H9 (cell line): ENCODE measurements at regions not wholly inside any gene's neighbourhood (a gene's known extent, or its start where the extent isn't known, plus 50 kb on each side); places are given as distances from the start of the nearest gene placed in this dataset.

Source experiments
- DNase-seq: peaks from one replicate; pipeline ENCODE4 v3.0.0-alpha.2; 2017
- H2AFZ ChIP-seq: one replicate; pipeline ENCODE4 v1.6.1; 2013; ENCODE audit warnings: mild to moderate bottlenecking, low read length, control low read depth, moderate library complexity
- H2AK5ac ChIP-seq: 2 replicates; pipeline ENCODE4 v1.6.1; 2013; ENCODE audit warnings: low read length, control low read depth, mixed read lengths; ENCODE audit not compliant: insufficient read length
- H2BK120ac ChIP-seq: one replicate; pipeline ENCODE4 v1.6.1; 2013; ENCODE audit warnings: low read depth, mild to moderate bottlenecking, low read length, control low read depth, inconsistent platforms; ENCODE audit not compliant: poor library complexity, severe bottlenecking
- H2BK12ac ChIP-seq: 2 replicates; pipeline ENCODE4 v1.6.1; 2013; ENCODE audit warnings: low read length, control low read depth, mixed read lengths, low read depth; ENCODE audit not compliant: insufficient read length
- H2BK15ac ChIP-seq: 2 replicates; pipeline ENCODE4 v1.6.1; 2013; ENCODE audit warnings: low read depth, low read length, control low read depth
- H2BK20ac ChIP-seq: one replicate; pipeline ENCODE4 v1.6.1; 2013; ENCODE audit warnings: low read depth, mild to moderate bottlenecking, low read length, control low read depth, inconsistent platforms; ENCODE audit not compliant: poor library complexity, severe bottlenecking
- H2BK5ac ChIP-seq: 2 replicates; pipeline ENCODE4 v1.6.1; 2013; ENCODE audit warnings: low read length, control low read depth, mixed read lengths; ENCODE audit not compliant: insufficient read length
- H3K14ac ChIP-seq: 2 replicates; pipeline ENCODE4 v1.6.1; 2013; ENCODE audit warnings: low read length, control low read depth; ENCODE audit not compliant: insufficient read depth
- H3K18ac ChIP-seq: 2 replicates; pipeline ENCODE4 v1.6.1; 2013; ENCODE audit warnings: low read depth, mild to moderate bottlenecking, mixed read lengths, low read length, control low read depth; ENCODE audit not compliant: insufficient read length
- H3K23ac ChIP-seq: 2 replicates; pipeline ENCODE4 v1.6.1; 2013; ENCODE audit warnings: low read length, control low read depth, mixed read lengths, low read depth; ENCODE audit not compliant: insufficient read length
- H3K23me2 ChIP-seq: 2 replicates; pipeline ENCODE4 v1.6.1; 2013; ENCODE audit warnings: low read depth, mild to moderate bottlenecking, mixed read lengths, low read length, control low read depth; ENCODE audit not compliant: insufficient read length, poor library complexity, severe bottlenecking
- H3K27ac ChIP-seq: 2 replicates; pipeline ENCODE4 v1.5.1; 2013; ENCODE audit warnings: low read length, control low read depth, mixed read lengths, low read depth; ENCODE audit not compliant: insufficient read length
- H3K27me3 ChIP-seq: 2 replicates; pipeline ENCODE4 v1.6.1; 2013; ENCODE audit warnings: low read length, control low read depth, inconsistent platforms; ENCODE audit not compliant: insufficient read depth
- H3K4ac ChIP-seq: 2 replicates; pipeline ENCODE4 v1.6.1; 2013; ENCODE audit warnings: low read depth, mild to moderate bottlenecking, control low read depth, inconsistent platforms, low read length, moderate library complexity
- H3K4me1 ChIP-seq: 2 replicates; pipeline ENCODE4 v1.6.1; 2013; ENCODE audit warnings: low read length, control low read depth, inconsistent platforms; ENCODE audit not compliant: insufficient read depth
- H3K4me2 ChIP-seq: 2 replicates; pipeline ENCODE4 v1.6.1; 2013; ENCODE audit warnings: low read length, control low read depth, mixed read lengths; ENCODE audit not compliant: insufficient read length, insufficient read depth
- H3K56ac ChIP-seq: 2 replicates; pipeline ENCODE4 v1.6.1; 2013; ENCODE audit warnings: low read depth, mild to moderate bottlenecking, mixed read lengths, low read length, control low read depth; ENCODE audit not compliant: insufficient read length
- H3K79me1 ChIP-seq: 2 replicates; pipeline ENCODE4 v1.6.1; 2013; ENCODE audit warnings: low read depth, mild to moderate bottlenecking, moderate library complexity, low read length, control low read depth, inconsistent platforms; ENCODE audit not compliant: insufficient read depth, poor library complexity, severe bottlenecking
- H3K79me2 ChIP-seq: 2 replicates; pipeline ENCODE4 v1.6.1; 2013; ENCODE audit warnings: low read length, control low read depth, inconsistent platforms; ENCODE audit not compliant: insufficient read depth
- H3K9ac ChIP-seq: 2 replicates; pipeline ENCODE4 v1.6.1; 2013; ENCODE audit warnings: low read length, control low read depth, mixed read lengths; ENCODE audit not compliant: insufficient read length; ENCODE audit errors: extremely low read depth
- H3K9me3 ChIP-seq: one replicate; pipeline ENCODE4 v1.6.1; 2013; ENCODE audit warnings: low read depth, low read length, inconsistent platforms; ENCODE audit not compliant: control insufficient read depth
- H3T11ph ChIP-seq: one replicate; pipeline ENCODE4 v1.6.1; 2013; ENCODE audit warnings: mild to moderate bottlenecking, low read length, control low read depth, inconsistent platforms
- H4K20me1 ChIP-seq: one replicate; pipeline ENCODE4 v1.6.1; 2013; ENCODE audit not compliant: control insufficient read depth, insufficient read length, insufficient read depth
- H4K5ac ChIP-seq: 2 replicates; pipeline ENCODE4 v1.6.1; 2013; ENCODE audit warnings: low read depth, mild to moderate bottlenecking, mixed read lengths, low read length, control low read depth; ENCODE audit not compliant: insufficient read length
- H4K8ac ChIP-seq: replicated peaks from 2 replicates; pipeline ENCODE4 v1.6.1; 2013; ENCODE audit warnings: low read length, control low read depth, mixed read lengths, low read depth; ENCODE audit not compliant: insufficient read length
- H4K91ac ChIP-seq: 2 replicates; pipeline ENCODE4 v1.6.1; 2013; ENCODE audit warnings: low read depth, mild to moderate bottlenecking, moderate library complexity, mixed read lengths, low read length, control low read depth; ENCODE audit not compliant: insufficient read length
- H3K27ac Mint-ChIP-seq, 3 experiments: 2 replicates in 2 of 3; 3 replicates in 1 of 3; pipeline ENCODE4 v1.8.0; 2020 to 2021; ENCODE audit warnings: mixed read lengths in 3 of 3, mild to moderate bottlenecking in 1 of 3, moderate library complexity in 1 of 3
- H3K27me3 Mint-ChIP-seq: 2 replicates; pipeline ENCODE4 v1.8.0; 2021; ENCODE audit warnings: low read depth, mild to moderate bottlenecking, moderate library complexity, mixed read lengths
- H3K36me3 Mint-ChIP-seq, 3 experiments: 2 replicates in 2 of 3; 3 replicates in 1 of 3; pipeline ENCODE4 v1.8.0; 2020 to 2021; ENCODE audit warnings: low read depth in 3 of 3, mixed read lengths in 3 of 3; ENCODE audit not compliant: insufficient read depth in 1 of 3
- H3K4me1 Mint-ChIP-seq, 2 experiments: 2 replicates each; pipeline ENCODE4 v1.8.0; 2020; ENCODE audit warnings: mixed read lengths in 2 of 2
- H3K4me3 Mint-ChIP-seq, 2 experiments: 2 replicates in 1 of 2; 3 replicates in 1 of 2; pipeline ENCODE4 v1.8.0; 2020 to 2021; ENCODE audit warnings: mild to moderate bottlenecking in 2 of 2, mixed read lengths in 2 of 2, moderate library complexity in 1 of 2
- H3K9me3 Mint-ChIP-seq, 2 experiments: 2 replicates in 1 of 2; 3 replicates in 1 of 2; pipeline ENCODE4 v1.8.0; 2020; ENCODE audit warnings: mild to moderate bottlenecking in 2 of 2, mixed read lengths in 2 of 2, moderate library complexity in 1 of 2
- WGBS: extraction: QIAGEN DNeasy Blood & Tissue Kit; methylation state at CpG from one replicate; pipeline ENCODE4 v1.1.7; 2013; ENCODE audit warnings: missing lambda C conversion rate, low lambda C conversion rate, mixed read lengths; ENCODE audit not compliant: insufficient read length; ENCODE audit errors: extremely low coverage; 5-methylcytosine and 5-hydroxymethylcytosine counted together
- TF ChIP-seq, protein P1 (sequence below): fragments of 200-600 bp; sonication (generic); conservative IDR thresholded peaks from 3 replicates; pipeline ENCODE4 v1.8.0; 2021; ENCODE audit warnings: antibody characterized with exemption, mild to moderate bottlenecking

DNA sequence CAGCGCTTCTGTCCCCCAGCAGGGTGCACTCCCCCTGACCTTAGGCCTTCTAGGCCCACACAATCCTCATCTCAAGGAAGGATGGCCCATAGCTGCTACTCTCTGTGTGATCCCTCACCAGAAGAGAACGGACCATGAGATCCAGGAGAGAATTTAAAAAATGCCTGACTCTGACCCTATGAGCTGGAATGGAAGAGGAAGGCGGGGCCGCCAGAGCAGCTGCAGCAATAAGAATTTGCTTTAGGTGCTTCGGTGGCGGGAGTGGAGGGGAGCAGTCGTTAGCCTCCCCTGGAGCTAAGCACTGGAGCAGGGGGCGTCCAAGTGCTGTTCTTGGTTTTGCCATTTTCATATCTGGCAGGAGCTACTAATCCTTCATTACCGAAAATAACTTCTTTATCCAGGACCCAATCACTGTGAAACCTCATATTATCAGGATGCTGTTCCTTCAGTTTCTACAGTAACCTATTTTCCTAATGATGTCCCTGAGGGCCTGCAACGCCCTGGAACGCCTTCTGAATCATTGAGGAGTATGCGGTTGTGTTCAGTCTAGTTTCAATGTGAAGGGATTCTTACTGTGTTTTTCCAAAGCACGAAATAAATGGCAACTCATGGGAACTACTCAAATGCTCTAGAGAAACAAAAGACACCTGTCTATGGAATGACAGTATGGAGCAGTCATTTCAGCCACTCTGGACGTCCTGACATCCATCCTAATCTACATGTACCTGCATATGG lies 105.1 kb upstream of the SIX2 start:
- no peak overlapping the region; a peak in 1 of 7 replicates for H3K27ac Mint-ChIP-seq
- DNase-seq: no peak
- no peaks in the 10 kb centered on the region for H3K27me3 Mint-ChIP-seq
- Histone ChIP-seq H2BK12ac (no peak overlapping the region), H2AFZ (no peak overlapping the region), H3K27me3 (no peaks in the 10 kb centered on the region), H4K20me1 (no peaks in the 10 kb centered on the region), H3K56ac (no peak overlapping the region), H3K23me2 (no peaks in the 10 kb centered on the region), H3K79me2 (no peaks in the 10 kb centered on the region), H4K91ac (no peak overlapping the region), H3K14ac (no peak overlapping the region), H2BK20ac (no peak overlapping the region), H3K18ac (no peak overlapping the region), H3K9ac (no peak overlapping the region), H2AK5ac (no peak overlapping the region), H3K9me3 (no peaks in the 10 kb centered on the region), H3K23ac (no peak overlapping the region), H3K4ac (no peak overlapping the region), H3K4me1 (no peaks in the 10 kb centered on the region), H3K79me1 (no peaks in the 10 kb centered on the region), H2BK120ac (no peak overlapping the region), H4K8ac (no peak overlapping the region), H3T11ph (no peak overlapping the region), H4K5ac (no peak overlapping the region), H3K27ac (no peak overlapping the region), H2BK15ac (no peak overlapping the region), H2BK5ac (no peak overlapping the region), H3K4me2 (no peak overlapping the region)
- peaks cover 7 to 9% of the 10 kb centered on the region in 2 experiments for H3K4me1 Mint-ChIP-seq
- WGBS: no CpG with 5 or more reads among the region's 14 CpGs
- H3K36me3 Mint-ChIP-seq: no peaks in the 10 kb centered on the region; a peak in 1 of 7 replicates
- no peak overlapping the region for H3K4me3 Mint-ChIP-seq
- no peaks in the 10 kb centered on the region for H3K9me3 Mint-ChIP-seq
- TF ChIP-seq, protein P1, sequence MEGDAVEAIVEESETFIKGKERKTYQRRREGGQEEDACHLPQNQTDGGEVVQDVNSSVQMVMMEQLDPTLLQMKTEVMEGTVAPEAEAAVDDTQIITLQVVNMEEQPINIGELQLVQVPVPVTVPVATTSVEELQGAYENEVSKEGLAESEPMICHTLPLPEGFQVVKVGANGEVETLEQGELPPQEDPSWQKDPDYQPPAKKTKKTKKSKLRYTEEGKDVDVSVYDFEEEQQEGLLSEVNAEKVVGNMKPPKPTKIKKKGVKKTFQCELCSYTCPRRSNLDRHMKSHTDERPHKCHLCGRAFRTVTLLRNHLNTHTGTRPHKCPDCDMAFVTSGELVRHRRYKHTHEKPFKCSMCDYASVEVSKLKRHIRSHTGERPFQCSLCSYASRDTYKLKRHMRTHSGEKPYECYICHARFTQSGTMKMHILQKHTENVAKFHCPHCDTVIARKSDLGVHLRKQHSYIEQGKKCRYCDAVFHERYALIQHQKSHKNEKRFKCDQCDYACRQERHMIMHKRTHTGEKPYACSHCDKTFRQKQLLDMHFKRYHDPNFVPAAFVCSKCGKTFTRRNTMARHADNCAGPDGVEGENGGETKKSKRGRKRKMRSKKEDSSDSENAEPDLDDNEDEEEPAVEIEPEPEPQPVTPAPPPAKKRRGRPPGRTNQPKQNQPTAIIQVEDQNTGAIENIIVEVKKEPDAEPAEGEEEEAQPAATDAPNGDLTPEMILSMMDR: no peak
